NCI-H187 (cell line): ENCODE measurements at regions not wholly inside any gene's neighbourhood (a gene's known extent, or its start where the extent isn't known, plus 50 kb on each side); places are given as distances from the start of the nearest gene placed in this dataset.

Experiments used
- DNase-seq, 2 experiments: peaks; one replicate each; lab custom pipeline; 2025; lab: John Stamatoyannopoulos, UW

DNA sequence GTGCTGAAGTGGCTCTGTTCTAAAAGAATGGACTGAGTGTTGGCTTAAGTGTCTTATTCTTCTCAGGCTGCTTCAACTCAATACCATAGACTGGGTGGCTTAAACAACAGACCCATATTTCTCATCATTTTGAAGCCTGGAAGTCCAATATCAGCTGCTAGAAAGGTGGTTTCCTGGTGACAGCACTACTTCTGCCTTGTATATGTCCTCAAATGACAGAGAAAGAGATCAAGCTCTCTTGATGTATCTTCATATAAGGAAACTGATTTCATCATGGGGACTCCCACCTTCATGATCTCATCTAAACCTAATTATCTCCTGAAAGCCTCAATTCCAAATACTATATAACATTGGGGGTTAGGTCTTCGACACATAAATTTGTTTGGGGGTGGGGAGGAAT lies 449.7 kb upstream of the DSEL start:
- no peak for DNase-seq

DNA sequence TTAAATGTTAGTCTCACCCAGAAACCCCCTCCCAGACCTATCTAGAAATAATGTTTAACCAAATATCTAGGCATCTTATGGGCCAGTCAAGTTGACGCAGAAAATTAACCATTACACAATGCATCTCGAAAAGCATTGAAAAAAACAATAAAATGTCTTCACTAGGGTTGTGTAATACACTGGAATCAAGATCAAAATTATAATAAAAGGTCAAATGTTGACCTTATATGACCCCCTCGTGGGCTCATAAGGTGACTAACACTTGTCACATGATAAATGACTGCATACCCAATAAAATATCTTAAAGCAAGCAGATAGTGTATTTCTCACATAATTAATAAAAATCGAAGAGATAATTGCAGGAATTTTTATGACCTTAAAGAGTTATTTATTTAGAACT lies 447.9 kb upstream of the DSEL start:
- no peak for DNase-seq

DNA sequence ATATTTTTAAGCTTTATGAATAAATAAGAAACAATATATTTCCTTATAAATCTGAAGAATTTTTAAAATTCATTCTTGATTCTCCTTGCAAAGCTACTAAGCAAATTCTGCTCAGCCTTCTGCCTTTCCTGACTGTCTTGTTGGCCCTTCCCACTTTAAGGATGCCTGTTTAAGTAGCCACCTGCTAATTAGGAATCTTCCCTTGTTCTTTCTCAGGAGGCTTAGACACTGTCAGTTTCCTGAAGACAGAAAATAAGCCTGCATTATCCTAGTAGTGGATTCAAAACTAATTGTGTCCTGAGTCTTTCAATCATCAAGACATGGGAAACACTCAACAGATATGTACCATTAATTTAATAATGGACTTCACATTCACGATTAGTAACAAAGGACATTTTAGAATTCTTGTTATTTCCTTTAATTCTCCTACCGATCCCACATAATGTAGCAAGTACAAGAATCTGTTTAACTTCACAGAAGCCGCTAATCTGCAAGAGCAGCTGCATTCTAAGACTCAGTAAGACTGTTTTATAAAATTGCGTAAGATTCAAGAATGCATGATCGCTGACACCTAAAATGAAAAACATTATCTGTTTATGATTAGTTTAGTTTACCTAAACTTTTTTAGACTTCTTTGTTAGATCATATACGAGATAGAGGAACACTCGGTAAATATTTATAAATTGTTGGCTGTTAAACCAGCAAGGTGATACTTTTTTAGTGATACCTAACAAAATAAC lies 445.4 kb upstream of the DSEL start:
- DNase-seq, result no peak

DNA sequence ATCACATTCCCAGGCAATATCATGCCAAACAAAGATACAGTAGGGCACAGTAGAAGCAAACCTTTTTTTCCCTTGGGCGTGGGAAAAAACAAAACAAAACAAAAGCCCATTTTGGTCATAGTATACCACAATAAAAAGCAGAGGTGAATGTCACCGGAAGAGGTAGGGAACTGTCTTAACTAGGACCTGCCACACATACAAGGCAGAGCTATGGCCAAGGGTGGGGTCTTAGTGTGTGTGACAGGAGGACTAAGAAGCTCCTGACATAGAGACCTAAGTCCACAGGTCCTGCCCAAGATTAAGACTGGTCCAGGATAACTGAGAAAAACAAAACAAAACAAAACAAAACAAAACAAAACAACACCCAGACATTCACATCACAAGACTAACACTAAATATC lies 441.2 kb upstream of the DSEL start:
- no peak for DNase-seq

DNA sequence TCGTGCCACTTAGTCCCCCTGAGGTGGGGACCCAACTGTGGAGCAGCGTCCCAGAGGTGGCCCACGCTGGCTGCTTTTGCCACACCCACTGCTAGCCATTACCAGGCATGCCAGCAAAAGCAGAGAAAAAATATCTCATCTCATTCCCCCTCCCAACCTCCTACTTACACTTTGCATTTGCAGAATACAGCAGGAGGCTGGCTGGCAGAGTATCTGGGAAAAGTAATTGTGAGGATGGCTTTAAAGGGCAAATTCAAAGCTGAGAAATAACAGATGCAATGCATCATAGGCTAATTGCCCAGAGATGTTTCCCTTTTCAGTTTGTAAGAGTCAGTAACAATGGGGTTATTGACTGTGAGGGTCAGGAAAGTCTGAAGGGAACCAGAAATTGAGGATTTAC lies 438.1 kb upstream of the DSEL start:
- no peak for DNase-seq

DNA sequence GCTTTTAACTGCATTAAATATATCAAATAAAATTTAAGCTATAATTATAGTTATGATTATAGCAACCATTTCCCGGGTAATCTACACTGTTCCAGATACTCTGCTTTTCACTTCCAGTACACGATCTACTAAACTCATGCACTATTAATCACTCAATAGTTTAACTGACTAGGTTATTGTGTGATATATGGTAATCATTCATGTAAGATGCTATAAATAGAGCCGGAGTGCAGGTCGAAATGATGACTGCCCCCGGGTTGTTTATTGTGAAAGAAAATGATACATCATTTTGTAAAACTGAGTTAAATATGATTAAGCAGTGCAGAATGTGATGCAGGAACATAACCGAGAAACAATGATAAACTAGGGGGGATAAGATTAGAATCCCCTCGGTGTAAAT lies 434.6 kb upstream of the DSEL start:
- no peak for DNase-seq

DNA sequence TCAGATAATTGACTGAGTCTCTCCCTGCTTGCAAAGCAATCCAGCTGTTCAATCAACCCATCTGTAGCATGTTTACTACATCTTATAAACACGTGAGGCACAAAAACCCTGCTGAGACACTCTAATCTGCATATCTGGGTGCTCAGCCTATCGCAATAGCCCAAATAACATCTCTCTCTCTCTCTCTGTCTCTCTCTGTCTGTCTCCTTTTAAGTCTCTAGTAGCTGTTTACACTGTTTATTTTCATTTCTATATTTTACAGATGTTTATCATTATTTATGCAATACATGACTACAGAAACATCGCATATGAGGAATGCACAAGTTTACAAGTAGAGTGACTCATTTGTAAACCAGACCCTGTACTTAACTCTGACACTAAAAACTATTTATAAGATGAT lies 422.1 kb upstream of the DSEL start:
- DNase-seq, result no peak

DNA sequence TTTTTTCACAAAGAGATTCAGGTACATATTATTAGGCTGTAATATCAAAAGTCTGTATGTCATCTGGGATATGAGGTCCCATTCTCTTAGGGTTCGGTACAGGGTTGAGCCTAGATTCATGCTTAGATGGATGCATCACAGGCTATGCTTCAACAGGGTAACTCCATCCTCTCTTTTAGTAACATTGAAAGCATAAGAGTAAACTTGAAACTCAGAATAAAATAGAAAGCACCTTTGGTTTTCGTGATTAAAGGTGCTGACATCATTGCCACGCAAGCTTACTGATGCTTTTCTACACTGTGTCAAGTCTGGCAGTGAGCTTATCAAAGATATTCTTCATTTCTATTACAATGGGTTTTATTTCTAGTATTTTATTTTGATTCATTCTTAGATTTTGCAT lies 419.1 kb upstream of the DSEL start:
- DNase-seq, result no peak

DNA sequence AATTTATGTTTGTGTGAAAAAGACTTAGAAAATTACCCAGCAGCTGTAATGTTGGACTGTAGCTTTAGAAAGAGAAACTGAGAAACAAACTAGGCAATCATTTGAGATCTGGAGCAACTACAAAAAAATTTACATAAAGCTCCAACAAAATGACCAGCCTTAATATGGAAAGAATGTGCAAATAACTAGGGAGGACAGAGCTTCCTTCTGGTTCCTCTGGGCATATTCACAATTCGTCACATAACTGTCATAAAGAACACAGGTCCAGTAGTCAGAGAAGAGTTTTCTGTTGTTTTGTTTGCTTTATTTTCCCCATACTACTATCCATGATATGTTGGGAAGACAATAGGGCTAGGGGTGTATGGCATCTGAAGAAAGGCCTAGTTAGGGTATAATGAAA lies 416.8 kb upstream of the DSEL start:
- DNase-seq, result no peak

DNA sequence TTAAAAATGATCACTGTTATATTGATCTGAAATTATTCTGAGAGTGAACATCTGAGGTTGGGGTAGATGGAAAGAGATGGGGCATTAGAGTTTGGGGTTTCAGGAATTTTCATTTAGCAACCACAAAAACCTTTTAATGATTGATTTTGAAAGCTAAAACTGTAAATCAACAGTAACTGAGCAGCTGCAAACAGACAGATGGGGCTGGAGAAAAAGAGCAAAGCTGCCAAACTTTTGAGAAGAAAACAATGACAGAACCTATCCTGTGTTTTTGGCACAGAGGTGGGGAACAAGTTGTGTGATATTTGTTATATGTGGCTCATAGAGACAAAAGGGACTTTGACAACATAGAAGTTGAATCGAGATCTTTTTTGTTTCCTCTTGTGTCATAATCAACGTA lies 415.8 kb upstream of the DSEL start:
- DNase-seq, result no peak

DNA sequence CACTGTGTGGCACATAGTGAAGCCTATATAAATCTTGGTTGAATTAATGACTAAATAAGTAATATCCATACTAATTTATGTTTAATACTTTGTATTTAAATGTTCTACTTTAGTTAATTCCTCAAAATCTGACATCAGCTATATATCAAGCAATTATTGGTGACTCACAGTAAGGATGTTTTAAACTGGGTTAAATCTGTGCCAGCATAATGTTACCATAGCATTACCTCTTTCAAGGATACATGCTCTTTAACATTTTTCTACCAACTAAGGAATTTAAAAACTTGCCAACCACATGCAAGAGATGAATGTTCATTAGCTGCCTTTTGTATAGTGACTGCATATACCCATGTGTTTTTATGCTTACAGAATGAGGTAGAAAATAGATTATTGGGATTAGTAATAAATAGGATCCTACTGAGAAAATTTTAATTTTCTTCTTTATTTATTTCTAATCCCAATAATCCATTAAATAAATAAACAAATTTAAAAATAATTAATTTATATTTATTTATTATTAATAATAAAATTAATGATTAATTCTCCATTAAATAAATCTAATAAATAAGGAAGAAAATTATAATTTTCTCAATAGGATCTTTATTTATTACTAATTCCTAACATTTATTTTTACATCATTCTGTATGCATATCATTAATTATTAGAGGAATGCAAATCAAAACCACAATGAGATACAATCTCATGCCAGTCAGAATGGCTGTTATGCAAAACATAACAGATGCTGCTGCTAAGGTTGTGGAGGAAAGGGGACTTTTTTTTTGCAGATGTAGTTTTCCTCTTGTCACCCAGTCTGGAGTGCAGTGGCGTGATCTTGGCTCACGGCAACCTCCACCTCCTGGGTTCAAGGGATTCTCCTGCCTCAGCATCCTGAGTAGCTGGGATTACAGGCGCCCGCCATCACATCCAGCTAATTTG lies 410.7 kb upstream of the DSEL start:
- DNase-seq, result no peak

DNA sequence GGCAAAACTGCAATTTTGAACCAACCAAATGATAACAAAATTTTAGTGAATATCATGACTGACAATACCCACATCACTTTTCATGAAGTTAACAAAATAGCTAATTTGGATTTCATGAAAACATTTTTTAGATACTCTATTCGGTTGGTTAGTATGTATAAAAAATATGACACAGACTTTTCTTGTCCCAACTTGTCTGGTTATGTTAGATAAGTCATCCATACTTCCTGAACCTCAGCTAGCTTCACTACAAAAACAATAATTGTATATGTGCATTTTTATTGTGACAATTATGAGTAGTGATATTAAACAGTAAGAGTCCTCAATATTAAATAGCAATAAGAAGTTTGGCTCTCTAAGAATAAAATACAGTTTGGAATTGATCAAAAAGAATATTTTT lies 408.1 kb upstream of the DSEL start:
- no peak for DNase-seq

DNA sequence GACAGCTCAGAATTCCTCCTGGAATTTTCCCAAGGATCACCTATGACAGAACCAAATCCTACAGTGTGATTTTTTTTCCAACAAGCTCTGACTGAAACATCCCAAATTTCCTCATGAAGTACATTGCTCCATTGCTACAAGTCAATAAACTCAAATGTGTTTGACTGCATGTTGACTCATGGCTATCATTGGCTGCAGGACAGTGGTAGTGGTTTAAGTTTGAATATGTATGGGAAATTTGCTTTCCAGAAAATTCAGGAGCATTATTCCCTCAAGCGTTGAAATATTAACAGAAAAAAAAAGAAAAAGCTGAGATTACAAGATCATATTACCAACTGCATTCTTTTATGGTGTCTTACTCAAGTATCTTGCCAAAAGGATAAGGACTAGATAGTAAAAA lies 402.8 kb upstream of the DSEL start:
- DNase-seq, result no peak

DNA sequence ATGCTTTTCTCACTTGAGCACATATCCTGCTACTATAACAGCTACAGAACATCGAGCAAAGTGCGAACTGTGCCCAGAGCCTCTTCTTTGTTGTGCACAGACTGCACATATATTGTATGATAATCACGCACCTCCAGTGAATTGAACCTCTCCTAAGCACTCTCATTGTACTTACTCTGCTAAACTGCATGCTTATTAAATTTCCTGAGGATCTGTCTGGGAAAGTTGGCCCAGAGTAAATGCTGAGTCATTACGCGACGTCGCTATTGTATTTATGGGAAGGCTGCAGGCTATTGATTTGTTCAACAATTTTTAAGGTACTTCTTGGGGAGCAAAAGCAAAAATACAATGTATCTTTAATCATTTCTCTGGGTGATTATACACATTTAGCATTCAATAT lies 399.6 kb upstream of the DSEL start:
- DNase-seq, result no peak

DNA sequence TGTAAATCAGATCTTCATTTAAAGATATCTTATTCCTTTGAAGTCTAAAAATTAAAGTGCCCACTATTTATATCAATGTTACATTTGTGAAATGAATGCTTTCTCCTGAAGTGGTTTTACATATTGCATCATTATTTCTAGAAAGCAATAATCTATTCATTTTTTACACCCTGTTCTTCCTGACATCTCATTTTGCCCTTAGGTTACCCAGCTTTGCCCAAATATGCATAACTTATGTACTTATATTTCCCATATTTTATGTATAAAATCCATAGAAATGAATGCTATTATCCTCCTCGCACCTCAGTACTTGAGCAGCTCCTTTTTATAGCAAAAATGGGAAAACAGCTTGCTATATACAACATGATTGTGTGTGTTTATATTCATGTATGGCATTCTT lies 396.5 kb upstream of the DSEL start:
- no peak for DNase-seq

DNA sequence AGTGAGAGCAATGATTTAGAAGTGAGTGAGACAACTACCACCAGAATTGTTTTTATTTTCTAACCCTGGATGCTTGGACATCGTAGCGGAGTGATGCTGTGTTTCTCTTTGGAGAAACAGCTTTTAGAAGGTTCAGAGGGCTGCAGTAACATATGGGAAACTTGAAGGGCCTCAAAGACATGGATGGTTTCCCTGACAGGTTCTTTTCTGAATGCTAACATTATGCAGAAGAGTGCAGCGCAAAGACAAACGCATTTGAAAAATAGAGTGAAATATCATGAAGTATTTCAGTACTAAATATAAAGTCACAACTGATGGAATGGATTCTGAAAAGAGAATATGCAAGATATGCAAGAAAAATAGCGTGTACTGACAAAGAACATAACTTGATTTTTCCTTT lies 385.1 kb upstream of the DSEL start:
- no peak for DNase-seq

DNA sequence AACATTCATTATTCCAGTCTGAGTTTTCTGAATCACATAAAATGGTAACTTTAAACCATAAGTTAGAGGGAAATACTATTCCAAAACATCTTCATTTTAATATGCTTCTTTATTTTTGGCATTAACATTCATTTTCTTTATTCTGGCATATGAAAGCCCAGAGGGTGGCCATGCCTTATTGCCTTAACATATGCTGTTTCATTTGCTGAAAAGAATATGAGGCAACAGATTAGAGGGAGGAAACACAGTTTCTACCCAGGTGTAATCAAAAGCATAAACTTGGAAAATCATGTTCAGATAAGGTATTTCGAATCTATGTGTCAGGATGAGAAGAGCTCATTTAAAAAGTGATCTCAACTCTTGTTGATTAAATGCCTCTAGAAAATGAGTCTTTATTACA lies 379.9 kb upstream of the DSEL start:
- no peak for DNase-seq

DNA sequence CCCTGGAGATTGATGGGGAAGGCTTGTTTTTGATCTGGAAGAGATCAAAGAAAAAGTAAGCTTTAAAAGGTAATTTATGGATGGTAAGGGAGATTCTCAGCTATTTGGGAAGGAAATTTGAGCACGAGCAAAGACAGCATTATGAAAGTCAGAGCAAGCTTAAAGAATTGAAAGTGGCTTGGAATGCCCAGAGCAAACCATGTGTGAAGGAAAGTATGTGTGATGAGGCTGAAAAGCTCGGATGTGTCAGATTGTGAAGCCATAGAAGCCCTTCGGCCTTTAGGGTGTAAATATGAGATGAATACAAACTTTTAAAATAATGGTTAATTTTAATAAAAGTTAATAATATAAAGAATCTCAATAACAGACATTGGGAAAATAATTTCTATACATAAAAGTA lies 377.4 kb upstream of the DSEL start:
- DNase-seq, result no peak

DNA sequence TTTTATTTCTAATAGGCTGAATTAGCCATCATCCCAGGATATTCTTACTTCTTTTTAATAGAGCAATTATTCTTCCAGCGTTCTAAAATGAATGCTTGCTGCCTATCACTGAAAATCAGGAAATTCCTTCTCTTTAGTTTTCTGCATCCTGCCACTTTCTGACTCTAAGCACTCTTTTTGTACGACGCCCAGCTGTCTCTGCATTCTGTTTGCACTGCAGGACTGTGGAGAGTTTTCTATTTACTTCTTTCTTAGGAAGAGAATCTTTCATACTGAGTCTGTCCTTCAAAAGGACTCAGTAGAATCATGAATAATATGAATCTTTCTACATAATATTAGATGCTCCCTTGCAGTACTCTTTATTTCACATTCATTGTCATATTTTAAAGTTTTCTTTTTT lies 360.4 kb upstream of the DSEL start:
- DNase-seq, result no peak

DNA sequence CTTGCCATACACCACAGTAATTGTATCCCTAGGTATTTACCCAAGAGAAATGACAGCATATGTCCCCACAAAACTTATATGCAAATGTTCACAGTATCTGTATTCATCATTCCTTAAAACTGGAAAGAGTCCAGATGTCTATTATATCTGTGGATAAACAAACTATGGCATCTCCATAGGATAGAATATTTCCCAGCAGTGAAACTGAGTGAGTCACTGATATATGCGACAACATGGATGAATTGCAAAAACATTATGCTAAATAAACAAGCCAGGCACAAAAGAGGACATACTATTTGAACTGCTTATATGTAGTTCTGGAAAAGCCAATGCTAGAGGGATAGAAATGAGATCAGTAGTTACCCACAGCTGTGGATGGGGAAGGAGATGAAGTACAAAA lies 359.4 kb upstream of the DSEL start:
- no peak for DNase-seq

DNA sequence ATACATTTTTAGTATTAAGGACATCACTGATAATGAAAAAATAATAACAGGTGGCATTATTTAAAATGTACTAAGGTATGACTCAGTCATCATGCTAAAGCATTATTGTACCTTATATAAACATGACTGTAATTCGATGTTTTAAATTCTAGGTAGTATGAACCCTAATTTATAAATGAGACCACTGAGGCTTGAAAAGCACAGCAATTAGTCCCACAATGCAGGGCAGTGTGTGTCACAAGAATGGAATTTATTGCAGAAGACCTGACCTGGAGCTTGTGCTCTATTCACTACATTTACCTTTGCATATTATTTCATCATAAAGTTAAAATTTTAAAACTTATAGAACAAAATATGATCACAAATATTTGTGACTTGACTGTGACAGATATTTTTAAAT lies 358.5 kb upstream of the DSEL start:
- no peak for DNase-seq

DNA sequence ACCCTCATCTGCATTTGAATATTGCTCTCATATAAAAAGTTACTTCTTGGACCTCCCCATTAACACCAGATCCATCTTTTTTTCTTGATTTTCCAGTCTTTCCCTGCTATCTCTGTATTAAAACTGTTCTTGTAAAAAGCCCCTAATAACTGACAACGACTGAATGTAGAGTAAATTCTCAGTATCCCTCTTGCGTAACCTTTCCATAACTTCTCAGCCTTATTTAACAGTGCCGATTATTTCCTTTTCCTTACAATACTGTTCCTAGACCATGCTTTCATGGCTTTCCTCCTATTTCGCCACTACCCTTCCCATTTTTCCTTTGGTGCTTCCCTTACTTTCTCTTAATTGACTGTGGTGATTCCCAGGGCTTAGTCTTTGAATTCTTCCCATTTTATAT lies 348.9 kb upstream of the DSEL start:
- no peak for DNase-seq

DNA sequence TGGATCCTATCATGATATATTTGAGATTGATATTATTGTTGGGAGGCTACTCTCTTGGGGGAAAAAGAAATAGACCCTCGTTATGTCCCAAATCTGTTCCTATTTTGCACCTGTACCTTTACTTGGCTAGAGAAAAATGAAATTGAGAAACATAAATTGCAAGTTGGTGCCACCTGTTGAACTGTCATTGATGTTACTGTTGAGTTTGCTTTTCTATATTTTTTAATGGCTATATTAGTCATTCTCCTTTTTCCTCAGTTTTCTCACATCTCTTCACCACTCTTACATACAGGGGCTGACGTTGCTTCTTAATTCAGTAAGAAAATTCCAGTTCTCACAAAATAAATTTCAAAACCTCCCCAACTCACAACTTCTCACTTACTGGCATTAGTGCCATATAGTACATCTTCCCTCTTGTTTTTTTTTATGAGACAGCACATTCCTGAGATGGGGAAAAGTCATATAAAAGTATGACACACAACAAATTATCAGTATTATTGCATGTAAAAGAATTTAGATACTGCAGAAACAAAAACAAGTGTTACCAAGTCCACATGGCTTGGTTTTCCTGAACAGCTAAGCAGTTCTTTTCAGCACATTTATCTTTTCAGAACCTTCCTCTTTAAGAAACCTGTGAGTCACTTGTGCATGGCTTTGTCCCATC lies 348.3 kb upstream of the DSEL start:
- DNase-seq, result no peak
